ENCODE measurements at regions not wholly inside any gene's neighbourhood (a gene's known extent, or its start where the extent isn't known, plus 50 kb on each side); places are given as distances from the start of the nearest gene placed in this dataset.

- H3K4me3 ChIP-seq (ENCODE audit: low read depth, low read length): no peak overlapping the region
- DNase-seq (ENCODE audit: low read depth): no peak
- no peak for TF ChIP-seq CTCF (conservative IDR thresholded peaks at IDR 0.05; ENCODE audit: low read depth, low read length)
These were observed 166.8 kb upstream of the MTNR1B start for GRCh38 chr11:92802644-92803043.

- H3K4me3 ChIP-seq (ENCODE audit: low read depth, low read length): no peak overlapping the region
- DNase-seq (ENCODE audit: low read depth): no peak
- no peak for TF ChIP-seq CTCF (conservative IDR thresholded peaks at IDR 0.05; ENCODE audit: low read depth, low read length)
These were observed 166.1 kb upstream of the MTNR1B start for GRCh38 chr11:92803391-92803790.

- H3K4me3 ChIP-seq (ENCODE audit: low read depth, low read length): no peak overlapping the region
- no peak for DNase-seq (ENCODE audit: low read depth)
- TF ChIP-seq CTCF (conservative IDR thresholded peaks at IDR 0.05; ENCODE audit: low read depth, low read length): no peak
These were observed 165.0 kb upstream of the MTNR1B start for GRCh38 chr11:92804388-92804966.

GRCh38 chr11:92808022-92808421, 161.4 kb upstream of the MTNR1B start:
- TF ChIP-seq CTCF (conservative IDR thresholded peaks at IDR 0.05; ENCODE audit: low read depth, low read length): no peak
- no peak for DNase-seq (ENCODE audit: low read depth)
- no peak overlapping the region for H3K4me3 ChIP-seq (ENCODE audit: low read depth, low read length)

- no peak for DNase-seq (ENCODE audit: low read depth)
- no peak for TF ChIP-seq CTCF (conservative IDR thresholded peaks at IDR 0.05; ENCODE audit: low read depth, low read length)
These were observed 158.9 kb upstream of the MTNR1B start for GRCh38 chr11:92810423-92811064.

GRCh38 chr11:92811341-92811740, 158.1 kb upstream of the MTNR1B start:
- no peak for DNase-seq (ENCODE audit: low read depth)
- TF ChIP-seq CTCF (conservative IDR thresholded peaks at IDR 0.05; ENCODE audit: low read depth, low read length): no peak
- no peak overlapping the region for H3K4me3 ChIP-seq (ENCODE audit: low read depth, low read length)

More at GRCh38 chr11:92810423-92811064, 158.9 kb upstream of the MTNR1B start:
- H3K4me3 ChIP-seq (ENCODE audit: low read depth, low read length): no peak overlapping the region

GRCh38 chr11:92812841-92813240, 156.6 kb upstream of the MTNR1B start:
- no peak for DNase-seq (ENCODE audit: low read depth)
- no peak overlapping the region for H3K4me3 ChIP-seq (ENCODE audit: low read depth, low read length)
- no peak for TF ChIP-seq CTCF (conservative IDR thresholded peaks at IDR 0.05; ENCODE audit: low read depth, low read length)

Measured in choroid plexus epithelial cell (primary cell).